ENCODE measurements at regions not wholly inside any gene's neighbourhood (a gene's known extent, or its start where the extent isn't known, plus 50 kb on each side); places are given as distances from the start of the nearest gene placed in this dataset.

GRCh38 chr4:104677116-104677515 is 182.4 kb upstream of the CXXC4 start:
- no peak for TF ChIP-seq CTCF (conservative IDR thresholded peaks at IDR 0.05; ENCODE audit: low read length)
- TF ChIP-seq EZH2phosphoT487 (IDR thresholded peaks at IDR 0.05; ENCODE audit: borderline replicate concordance), result no peak

Measured in Loucy (cell line).